T-helper 2 cell treated with Interferon-gamma antibody and Interleukin-4, amounts not matched to agents 5 μg/mL and 100 μg/mL, for 36 hours (primary cell): ENCODE measurements at regions not wholly inside any gene's neighbourhood (a gene's known extent, or its start where the extent isn't known, plus 50 kb on each side); places are given as distances from the start of the nearest gene placed in this dataset.
"Not testable (repeated sequence)": the region's sequence is repeated elsewhere in the genome, so short reads cannot be mapped to it uniquely, and the experiment has no call there.

ENCODE experiments used
- DNase-seq: peaks from one replicate; pipeline ENCODE4 v3.0.0; 2021; ENCODE audit warnings: low spot score
- H3K27ac Mint-ChIP-seq: one replicate; pipeline ENCODE4 v1.8.0; 2021; ENCODE audit warnings: mild to moderate bottlenecking, mixed read lengths
- H3K27me3 Mint-ChIP-seq: one replicate; pipeline ENCODE4 v1.8.0; 2021; ENCODE audit warnings: low read depth, mixed read lengths
- H3K36me3 Mint-ChIP-seq: one replicate; pipeline ENCODE4 v1.8.0; 2021; ENCODE audit warnings: low read depth, mixed read lengths
- H3K4me1 Mint-ChIP-seq: one replicate; pipeline ENCODE4 v1.8.0; 2021; ENCODE audit warnings: low read depth, mixed read lengths
- H3K4me3 Mint-ChIP-seq: one replicate; pipeline ENCODE4 v1.8.0; 2022; ENCODE audit warnings: mild to moderate bottlenecking, moderate library complexity, mixed read lengths
- H3K9me3 Mint-ChIP-seq: one replicate; pipeline ENCODE4 v1.8.0; 2021; ENCODE audit warnings: mixed read lengths

DNA sequence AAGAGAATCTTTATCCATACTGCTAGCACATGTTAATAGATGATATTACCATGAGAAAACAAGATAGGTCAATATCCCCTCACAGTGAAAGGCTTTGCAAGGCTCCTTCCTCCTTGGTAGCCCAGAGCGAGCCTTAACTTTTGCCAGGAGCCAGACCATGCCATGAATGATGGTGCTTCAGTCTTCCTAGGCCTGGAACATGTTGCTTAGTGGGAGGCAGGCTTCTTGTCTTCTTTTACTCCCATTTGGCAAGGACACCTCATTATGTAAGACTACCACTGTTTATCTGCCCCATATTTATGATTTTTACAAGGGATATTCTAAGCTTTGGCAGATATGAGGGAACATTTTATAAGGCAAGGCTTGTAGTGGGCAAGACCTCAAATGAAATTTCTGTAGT lies 90.8 kb downstream of the GJA1 start:
- Mint-ChIP-seq H3K27me3 (no peaks in the 10 kb centered on the region), H3K36me3 (no peaks in the 10 kb centered on the region), H3K27ac (no peak overlapping the region), H3K4me3 (no peak overlapping the region), H3K9me3 (no peaks in the 10 kb centered on the region), H3K4me1 (no peaks in the 10 kb centered on the region)
- DNase-seq = no peak

- no peaks in the 10 kb centered on the region for H3K36me3 Mint-ChIP-seq
- H3K4me1 Mint-ChIP-seq = no peaks in the 10 kb centered on the region
- no peaks in the 10 kb centered on the region for H3K27me3 Mint-ChIP-seq
- H3K4me3 Mint-ChIP-seq = no peak overlapping the region
- no peak for DNase-seq
- no peaks in the 10 kb centered on the region for H3K9me3 Mint-ChIP-seq
- no peak overlapping the region for H3K27ac Mint-ChIP-seq
Observed at GRCh38 chr6:121531658-121532169, 96.3 kb downstream of the GJA1 start.

DNA sequence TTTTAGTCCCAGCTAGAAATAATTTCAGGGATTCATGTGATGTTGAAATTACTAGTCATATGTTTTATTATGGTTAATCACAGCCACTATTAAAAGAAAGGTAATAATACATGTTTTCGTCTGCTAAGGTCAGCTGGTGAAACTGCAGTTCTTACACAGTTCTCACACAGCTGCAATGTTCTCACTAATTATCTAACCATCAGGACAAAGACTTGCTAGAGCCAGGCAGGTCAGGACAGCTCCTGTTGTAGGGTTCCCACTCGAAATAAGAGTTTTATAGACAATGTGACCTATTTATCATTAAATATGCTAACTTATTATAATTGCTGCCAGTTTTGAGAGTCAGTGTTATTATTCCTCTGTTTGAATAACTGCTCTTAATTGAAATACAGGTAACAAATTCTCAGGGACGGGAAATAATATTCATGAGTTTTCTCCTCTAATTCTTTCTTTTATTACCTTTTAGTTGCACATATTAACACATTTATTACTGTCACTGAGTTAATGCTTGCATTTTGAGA lies 97.9 kb downstream of the GJA1 start:
- H3K4me3 Mint-ChIP-seq = no peak overlapping the region

GRCh38 chr6:121535777-121536176 lies 100.3 kb downstream of the GJA1 start:
- H3K4me1 Mint-ChIP-seq = no peaks in the 10 kb centered on the region
- H3K4me3 Mint-ChIP-seq = no peak overlapping the region
- no peaks in the 10 kb centered on the region for H3K9me3 Mint-ChIP-seq
- H3K27ac Mint-ChIP-seq = no peak overlapping the region
- no peaks in the 10 kb centered on the region for H3K36me3 Mint-ChIP-seq
- H3K27me3 Mint-ChIP-seq = no peaks in the 10 kb centered on the region
- DNase-seq = no peak

More for the DNA sequence above, 97.9 kb downstream of the GJA1 start:
- DNase-seq = no peak
- no peaks in the 10 kb centered on the region for H3K9me3 Mint-ChIP-seq
- no peak overlapping the region for H3K27ac Mint-ChIP-seq
- H3K36me3 Mint-ChIP-seq = no peaks in the 10 kb centered on the region
- no peaks in the 10 kb centered on the region for H3K4me1 Mint-ChIP-seq
- no peaks in the 10 kb centered on the region for H3K27me3 Mint-ChIP-seq

DNA sequence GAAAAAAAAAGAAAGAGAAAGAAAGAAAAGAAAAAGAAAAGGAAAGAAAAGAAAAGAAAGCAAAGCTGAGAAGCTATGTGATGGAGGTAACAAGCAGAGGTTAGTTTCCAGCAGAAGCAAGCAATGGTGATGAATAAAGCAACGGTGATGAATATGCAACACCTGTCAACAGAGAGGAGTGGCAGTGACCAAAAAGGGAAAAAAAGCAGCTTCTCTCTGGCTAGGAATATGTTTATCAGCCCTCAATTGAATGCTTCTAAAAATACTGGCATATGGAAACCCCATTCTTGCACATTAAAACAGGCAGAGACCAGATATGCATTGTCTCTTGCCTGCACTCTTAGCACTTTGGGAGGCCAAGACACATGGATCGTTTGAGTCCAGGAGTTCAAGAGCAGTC lies 100.9 kb downstream of the GJA1 start:
- no peaks in the 10 kb centered on the region for H3K4me1 Mint-ChIP-seq
- no peaks in the 10 kb centered on the region for H3K27me3 Mint-ChIP-seq
- no peak overlapping the region for H3K27ac Mint-ChIP-seq
- no peaks in the 10 kb centered on the region for H3K9me3 Mint-ChIP-seq
- H3K4me3 Mint-ChIP-seq = no peak overlapping the region
- H3K36me3 Mint-ChIP-seq = no peaks in the 10 kb centered on the region
- no peak for DNase-seq

- DNase-seq = no peak
- no peaks in the 10 kb centered on the region for H3K4me1 Mint-ChIP-seq
- H3K4me3 Mint-ChIP-seq = no peak overlapping the region
- H3K36me3 Mint-ChIP-seq = no peaks in the 10 kb centered on the region
- no peaks in the 10 kb centered on the region for H3K9me3 Mint-ChIP-seq
- no peak overlapping the region for H3K27ac Mint-ChIP-seq
- no peaks in the 10 kb centered on the region for H3K27me3 Mint-ChIP-seq
Observed at GRCh38 chr6:121539439-121539838, 104.0 kb downstream of the GJA1 start.

DNA sequence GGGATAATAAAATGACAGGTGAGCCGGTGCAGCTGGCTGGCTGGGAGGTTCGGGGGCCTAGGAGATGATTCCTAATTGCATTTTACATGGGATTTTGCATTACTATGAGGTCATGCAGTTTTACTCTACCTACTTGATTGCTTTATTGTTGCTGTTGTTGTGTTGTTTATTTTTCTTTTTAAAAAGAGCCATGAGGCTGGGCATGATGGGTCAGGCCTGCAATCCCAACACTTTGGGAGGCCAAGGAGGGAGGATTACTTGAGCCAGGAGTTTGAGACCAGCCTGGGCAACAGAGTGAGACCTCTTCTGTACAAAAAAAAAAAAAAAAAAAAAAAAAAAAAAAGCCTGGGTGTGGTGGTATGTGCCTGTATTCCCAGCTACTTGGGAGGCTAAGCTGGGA lies 104.8 kb downstream of the GJA1 start:
- Mint-ChIP-seq H3K27me3 (no peaks in the 10 kb centered on the region), H3K27ac (no peak overlapping the region), H3K36me3 (no peaks in the 10 kb centered on the region), H3K4me1 (no peaks in the 10 kb centered on the region), H3K4me3 (no peak overlapping the region), H3K9me3 (no peaks in the 10 kb centered on the region)
- DNase-seq = no peak

DNA sequence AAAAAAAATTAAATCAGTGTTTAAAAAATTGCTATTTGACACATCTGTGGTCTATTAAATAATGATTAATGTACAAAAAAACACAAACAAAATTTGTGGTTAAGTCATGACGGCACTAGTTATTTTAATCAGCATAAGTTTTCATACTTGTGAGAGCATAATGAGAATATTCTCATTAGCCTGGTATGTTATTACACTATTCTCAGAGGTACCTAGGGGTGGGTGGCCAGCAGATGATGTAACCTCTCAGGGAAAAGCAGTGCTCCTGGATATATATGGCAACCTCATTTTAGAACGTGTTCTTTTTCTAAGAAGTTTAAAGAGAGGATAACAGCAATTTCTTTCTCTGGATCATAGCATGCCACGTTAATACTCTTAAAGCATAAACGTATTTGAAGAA lies 109.2 kb downstream of the GJA1 start:
- no peaks in the 10 kb centered on the region for H3K4me1 Mint-ChIP-seq
- no peak for DNase-seq

DNA sequence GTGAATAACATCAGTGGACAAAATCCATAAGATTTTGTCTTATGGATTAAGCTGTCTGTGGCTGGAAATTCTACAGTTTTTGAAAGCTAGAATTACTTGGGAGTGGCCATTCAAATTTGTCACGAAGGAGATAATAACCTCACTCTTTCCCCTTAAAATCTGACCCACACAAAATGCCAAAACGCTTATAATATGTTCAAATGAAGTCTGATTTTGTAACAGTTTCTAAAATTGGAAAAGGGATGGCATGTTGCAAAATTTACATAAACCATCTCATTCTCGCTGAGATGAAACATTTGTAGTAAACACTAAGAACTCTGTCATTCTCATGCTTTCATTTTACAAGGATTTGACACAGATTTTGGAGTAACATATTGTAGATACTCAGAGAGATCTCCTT lies 112.7 kb downstream of the GJA1 start:
- H3K27ac Mint-ChIP-seq = no peak overlapping the region
- H3K36me3 Mint-ChIP-seq = no peaks in the 10 kb centered on the region
- H3K4me1 Mint-ChIP-seq = no peaks in the 10 kb centered on the region
- no peaks in the 10 kb centered on the region for H3K9me3 Mint-ChIP-seq
- no peaks in the 10 kb centered on the region for H3K27me3 Mint-ChIP-seq
- no peak overlapping the region for H3K4me3 Mint-ChIP-seq
- DNase-seq = no peak

More for the DNA sequence above, 109.2 kb downstream of the GJA1 start:
- Mint-ChIP-seq H3K27ac (no peak overlapping the region), H3K9me3 (no peaks in the 10 kb centered on the region), H3K27me3 (no peaks in the 10 kb centered on the region), H3K4me3 (no peak overlapping the region), H3K36me3 (no peaks in the 10 kb centered on the region)

DNA sequence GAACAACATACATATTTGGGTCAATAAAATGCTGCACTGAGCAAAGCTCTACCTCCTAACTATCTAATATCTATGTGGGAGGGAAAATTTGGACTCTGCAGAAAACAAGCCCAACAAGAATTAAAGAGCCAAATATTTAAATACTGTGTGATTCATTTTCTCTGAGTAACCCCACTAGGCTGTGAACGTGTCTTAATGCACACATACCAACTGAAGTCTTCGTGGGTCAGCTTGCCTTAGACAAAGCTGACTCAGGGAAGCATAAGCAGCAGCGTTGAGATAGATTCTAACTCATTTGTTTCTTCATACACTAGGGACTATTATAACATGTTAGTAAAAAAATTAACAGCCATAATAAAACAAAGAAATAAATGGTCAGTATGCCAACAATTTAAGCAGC lies 114.3 kb downstream of the GJA1 start:
- Mint-ChIP-seq H3K27ac (no peak overlapping the region), H3K36me3 (no peaks in the 10 kb centered on the region), H3K4me1 (no peaks in the 10 kb centered on the region), H3K4me3 (no peak overlapping the region), H3K9me3 (no peaks in the 10 kb centered on the region), H3K27me3 (no peaks in the 10 kb centered on the region)
- no peak for DNase-seq

- H3K27ac Mint-ChIP-seq = no peak overlapping the region
- H3K4me1 Mint-ChIP-seq = no peaks in the 10 kb centered on the region
- H3K27me3 Mint-ChIP-seq = no peaks in the 10 kb centered on the region
- no peaks in the 10 kb centered on the region for H3K36me3 Mint-ChIP-seq
- no peak overlapping the region for H3K4me3 Mint-ChIP-seq
- no peaks in the 10 kb centered on the region for H3K9me3 Mint-ChIP-seq
- DNase-seq = no peak
Observed at GRCh38 chr6:121550491-121551010, 115.1 kb downstream of the GJA1 start.

DNA sequence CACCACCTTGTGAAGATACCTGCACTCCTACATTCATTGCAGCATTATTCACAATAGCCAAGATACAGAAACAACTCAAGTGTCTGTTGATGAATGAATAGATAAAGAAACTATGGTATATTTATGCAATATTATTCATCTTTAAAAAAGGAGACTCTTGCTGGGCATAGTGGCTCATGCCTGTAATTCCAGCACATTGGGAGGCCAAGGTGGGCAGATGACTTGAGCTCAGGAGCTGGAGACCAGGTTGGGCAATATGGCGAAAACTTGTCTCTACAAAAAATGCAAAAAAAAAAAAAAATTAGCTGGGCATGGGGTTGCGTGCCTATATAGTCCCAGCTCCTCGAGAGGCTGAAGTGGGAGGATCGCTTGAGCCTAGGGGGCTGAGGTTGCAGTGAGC lies 119.8 kb downstream of the GJA1 start:
- Mint-ChIP-seq H3K27me3 (no peaks in the 10 kb centered on the region), H3K9me3 (no peaks in the 10 kb centered on the region), H3K36me3 (no peaks in the 10 kb centered on the region), H3K4me1 (no peaks in the 10 kb centered on the region), H3K4me3 (no peak overlapping the region), H3K27ac (no peak overlapping the region)
- no peak for DNase-seq

GRCh38 chr6:121556149-121556548 lies 120.7 kb downstream of the GJA1 start:
- DNase-seq, H3K4me3 Mint-ChIP-seq, H3K27me3 Mint-ChIP-seq, H3K36me3 Mint-ChIP-seq, H3K4me1 Mint-ChIP-seq, H3K27ac Mint-ChIP-seq, H3K9me3 Mint-ChIP-seq: not testable (repeated sequence)

GRCh38 chr6:121557146-121557940 lies 121.9 kb downstream of the GJA1 start:
- Mint-ChIP-seq H3K36me3 (no peaks in the 10 kb centered on the region), H3K9me3 (no peaks in the 10 kb centered on the region), H3K4me3 (no peak overlapping the region), H3K27me3 (no peaks in the 10 kb centered on the region), H3K27ac (no peak overlapping the region), H3K4me1 (no peaks in the 10 kb centered on the region)
- no peak for DNase-seq
